Effector memory CD4-positive, alpha-beta T cell (primary cell): ENCODE measurements at regions not wholly inside any gene's neighbourhood (a gene's known extent, or its start where the extent isn't known, plus 50 kb on each side); places are given as distances from the start of the nearest gene placed in this dataset.

Experiments used
- DNase-seq, 3 donors: peaks; one replicate each; pipeline ENCODE4 v3.0.0-alpha.2; 2020
- H3K27ac ChIP-seq: 2 replicates; pipeline ENCODE4 v1.7.0; 2013; ENCODE audit warnings: mild to moderate bottlenecking, low read length, moderate library complexity; ENCODE audit not compliant: insufficient read depth, poor library complexity, severe bottlenecking
- H3K27me3 ChIP-seq: replicated peaks from 2 replicates; pipeline ENCODE4 v1.7.0; 2013; ENCODE audit warnings: mild to moderate bottlenecking, low read length; ENCODE audit not compliant: insufficient read depth, control insufficient read depth, poor library complexity, severe bottlenecking
- H3K36me3 ChIP-seq: 2 replicates; pipeline ENCODE4 v1.7.0; 2013; ENCODE audit warnings: mild to moderate bottlenecking, low read length, moderate library complexity; ENCODE audit not compliant: control insufficient read depth, insufficient read depth
- H3K4me1 ChIP-seq: 2 replicates; pipeline ENCODE4 v1.7.0; 2013; ENCODE audit warnings: low read length, mild to moderate bottlenecking; ENCODE audit not compliant: control insufficient read depth, insufficient read depth, poor library complexity, severe bottlenecking
- H3K4me3 ChIP-seq: 2 replicates; pipeline ENCODE4 v1.7.0; 2013; ENCODE audit warnings: low read length, low read depth, mild to moderate bottlenecking; ENCODE audit not compliant: insufficient read depth, poor library complexity, severe bottlenecking
- H3K9me3 ChIP-seq: 2 replicates; pipeline ENCODE4 v1.7.0; 2013; ENCODE audit warnings: mild to moderate bottlenecking, low read length, moderate library complexity; ENCODE audit not compliant: control insufficient read depth

DNA sequence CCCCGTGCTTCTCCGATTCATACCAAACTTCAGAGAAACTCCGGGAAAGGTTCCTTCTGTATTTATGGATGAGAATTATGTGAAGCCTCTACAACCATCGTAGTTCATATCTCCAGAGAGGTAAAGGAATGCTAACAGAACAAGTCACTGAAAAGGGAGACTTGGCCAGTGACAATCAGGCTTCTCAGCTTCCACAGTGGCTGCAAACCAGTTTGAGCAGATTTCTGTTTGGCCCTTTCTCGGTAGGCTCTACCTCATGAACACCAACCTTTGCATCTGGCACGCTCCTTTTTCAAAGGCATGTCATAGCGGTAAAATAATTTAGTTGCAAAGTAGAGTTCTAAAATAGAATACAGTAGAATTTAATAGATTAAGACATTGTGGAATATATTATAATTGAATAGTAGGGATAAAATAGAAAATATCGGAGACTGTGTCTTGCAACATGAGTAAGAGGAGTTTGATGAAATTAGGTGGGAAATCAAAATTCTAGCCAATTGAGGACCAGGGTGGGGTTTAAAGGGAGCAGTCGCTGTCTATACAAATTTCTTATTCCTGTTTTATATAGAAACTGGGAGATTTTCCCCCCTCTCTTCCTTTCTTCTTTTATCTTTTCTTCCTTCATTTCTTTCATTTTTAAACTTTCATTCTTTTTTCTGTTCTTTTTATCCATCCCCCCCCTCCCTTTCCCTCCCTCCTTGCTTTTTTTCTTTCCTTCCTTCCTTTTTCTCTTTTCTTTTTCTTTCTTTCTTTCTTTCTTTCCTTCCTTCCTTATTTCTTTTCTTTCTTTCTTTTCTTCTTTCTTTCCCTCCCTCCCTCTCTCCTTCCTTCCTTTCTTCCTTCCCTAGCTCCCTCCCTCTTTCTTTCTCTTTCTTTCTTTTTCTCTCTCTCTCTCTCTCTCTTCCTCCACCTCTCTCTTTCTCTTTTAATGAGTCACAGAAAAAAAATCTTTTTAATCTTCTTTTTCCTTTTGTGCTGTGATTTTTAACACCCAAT, 161.5 kb upstream of the KLF6 start:
- no peaks in the 10 kb centered on the region for H3K27me3 ChIP-seq
- H3K36me3 ChIP-seq: no peaks in the 10 kb centered on the region
- H3K4me1 ChIP-seq: peaks cover 44% of the 10 kb centered on the region
- H3K9me3 ChIP-seq: no peaks in the 10 kb centered on the region
- peak overlapping the region; percentile 1 for H3K4me3 ChIP-seq
- peak overlapping the region; percentile 72 for H3K27ac ChIP-seq
- DNase-seq: no peak

DNA sequence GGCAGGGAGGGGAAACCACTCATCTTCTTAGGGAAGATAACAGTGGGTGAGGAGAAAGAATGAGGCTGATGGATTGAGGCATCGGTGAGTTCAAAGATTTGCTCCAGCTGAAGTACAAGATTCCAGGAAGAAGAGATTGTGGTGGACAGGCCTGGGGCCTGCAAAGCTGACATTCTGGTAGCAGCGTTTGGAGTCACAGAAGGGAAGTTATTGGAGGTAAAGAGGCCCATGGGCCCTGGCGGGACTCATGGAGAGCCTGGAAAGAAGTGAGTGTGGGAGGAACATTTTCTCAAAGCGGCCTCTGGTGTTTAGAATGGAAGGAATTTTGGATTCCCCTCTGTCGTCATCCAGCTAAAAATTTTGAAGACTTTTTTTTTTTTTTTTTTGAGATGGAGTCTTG, 160.0 kb upstream of the KLF6 start:
- no peak overlapping the region for H3K4me3 ChIP-seq
- no peaks in the 10 kb centered on the region for H3K9me3 ChIP-seq
- DNase-seq: no peak
- peaks cover 39% of the 10 kb centered on the region for H3K4me1 ChIP-seq
- H3K27ac ChIP-seq: peak overlapping the region; percentile 15
- no peaks in the 10 kb centered on the region for H3K27me3 ChIP-seq
- H3K36me3 ChIP-seq: no peaks in the 10 kb centered on the region

DNA sequence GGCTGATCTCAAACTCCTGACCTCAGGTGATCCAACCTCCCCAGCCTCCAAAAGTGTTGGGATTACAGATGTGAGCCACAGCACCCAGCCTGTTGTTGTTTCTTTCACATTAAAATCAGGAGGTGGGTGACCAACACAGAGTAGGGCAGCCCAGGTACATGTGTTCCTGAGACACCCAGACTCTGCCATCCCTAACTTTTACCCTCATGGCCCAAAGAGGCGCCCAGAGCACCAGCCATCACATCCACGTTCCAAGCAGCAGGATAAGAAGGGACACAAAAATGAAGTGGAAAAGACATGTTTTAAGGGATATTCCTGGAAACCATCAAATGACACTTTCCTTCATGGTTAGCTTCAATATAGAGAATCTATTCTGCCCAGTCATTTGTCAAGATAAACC, 159.6 kb upstream of the KLF6 start:
- H3K4me3 ChIP-seq: no peak overlapping the region
- peaks cover 34% of the 10 kb centered on the region for H3K4me1 ChIP-seq
- H3K27ac ChIP-seq: peak overlapping the region; percentile 15
- no peaks in the 10 kb centered on the region for H3K36me3 ChIP-seq
- no peaks in the 10 kb centered on the region for H3K27me3 ChIP-seq
- H3K9me3 ChIP-seq: no peaks in the 10 kb centered on the region
- no peak for DNase-seq

DNA sequence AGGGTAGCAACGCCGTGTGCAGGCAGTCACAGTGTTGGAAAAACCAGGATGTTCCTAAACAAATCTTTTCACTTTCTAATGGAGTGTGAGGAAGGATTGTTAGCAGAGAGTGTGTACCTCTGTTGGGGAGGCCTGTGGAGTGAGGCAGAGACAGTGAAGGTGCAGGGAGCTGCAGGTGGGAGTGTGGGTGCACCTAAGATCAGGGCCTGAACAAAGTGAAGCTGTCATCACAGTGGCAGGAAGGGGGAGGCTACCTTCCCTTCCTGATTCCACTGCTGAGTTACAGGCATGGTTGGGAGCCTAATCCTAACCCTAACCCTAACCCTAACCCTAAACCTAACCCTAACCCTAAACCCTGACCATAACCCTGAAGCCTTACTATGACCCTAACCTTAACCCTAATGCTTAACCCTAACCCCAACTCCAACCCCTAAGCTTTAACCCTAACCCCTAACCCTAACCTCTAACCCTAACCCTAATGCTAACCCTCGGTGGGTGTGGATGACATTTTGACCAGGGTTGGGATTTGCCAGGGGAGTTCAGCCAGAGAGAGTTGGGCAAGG, 158.8 kb upstream of the KLF6 start:
- Histone ChIP-seq H3K9me3 (no peaks in the 10 kb centered on the region), H3K4me3 (no peak overlapping the region), H3K36me3 (no peaks in the 10 kb centered on the region), H3K4me1 (peaks cover 29% of the 10 kb centered on the region), H3K27me3 (no peaks in the 10 kb centered on the region), H3K27ac (peak overlapping the region; percentile 60)
- no peak for DNase-seq

DNA sequence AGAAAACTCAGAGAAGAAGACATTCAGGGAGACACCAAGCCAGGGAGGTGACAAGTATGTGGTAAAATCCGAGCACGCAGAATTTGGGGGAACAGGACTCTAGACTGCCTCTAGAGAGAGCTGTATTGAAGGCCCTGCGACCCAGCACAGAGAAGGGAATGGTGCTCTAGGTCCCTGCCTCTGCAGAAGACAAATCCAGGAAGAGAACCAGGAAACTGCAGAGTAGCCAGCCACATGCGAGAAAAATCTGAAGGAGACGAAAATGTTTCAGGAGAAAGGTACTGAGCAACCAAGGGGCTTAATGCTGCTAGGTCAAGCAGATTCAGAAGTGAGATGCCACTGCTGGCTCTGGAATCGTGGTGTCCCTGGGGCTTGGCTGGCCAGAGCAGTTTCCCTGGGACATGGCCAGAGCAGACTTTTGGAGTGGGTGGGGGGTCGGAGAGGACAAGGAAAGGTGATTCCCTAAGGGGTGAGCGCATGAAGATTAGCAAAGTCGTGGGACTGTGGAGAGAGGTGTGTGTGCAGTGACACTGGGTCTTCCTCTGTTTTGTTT, 158.0 kb upstream of the KLF6 start:
- Histone ChIP-seq H3K9me3 (no peaks in the 10 kb centered on the region), H3K36me3 (no peaks in the 10 kb centered on the region), H3K4me3 (no peak overlapping the region), H3K27ac (peak overlapping the region; percentile 60), H3K27me3 (no peaks in the 10 kb centered on the region), H3K4me1 (peaks cover 21% of the 10 kb centered on the region)
- no peak for DNase-seq

DNA sequence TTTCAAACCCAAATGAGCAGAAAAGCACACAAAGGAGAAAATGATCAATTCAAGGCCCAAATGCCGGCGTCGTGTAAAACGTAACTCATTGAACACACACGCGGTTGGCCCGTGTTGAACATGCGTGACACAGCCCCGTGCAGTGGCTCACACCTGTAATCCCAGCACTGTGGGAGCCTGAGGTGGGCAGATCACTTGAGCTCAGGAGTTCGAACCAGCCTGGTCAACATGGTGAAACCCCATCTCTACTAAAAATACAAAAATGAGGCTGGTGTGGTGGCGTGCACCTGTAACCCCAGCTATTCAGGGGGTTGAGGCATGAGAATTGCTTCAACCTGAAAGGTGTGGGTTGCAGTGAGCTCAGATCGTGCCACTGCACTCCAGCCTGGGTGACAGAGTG, 156.7 kb upstream of the KLF6 start:
- Histone ChIP-seq H3K36me3 (no peaks in the 10 kb centered on the region), H3K4me3 (no peak overlapping the region), H3K4me1 (peaks cover 14% of the 10 kb centered on the region), H3K27me3 (no peaks in the 10 kb centered on the region), H3K27ac (peak overlapping the region; percentile 60), H3K9me3 (no peaks in the 10 kb centered on the region)
- no peak for DNase-seq

DNA sequence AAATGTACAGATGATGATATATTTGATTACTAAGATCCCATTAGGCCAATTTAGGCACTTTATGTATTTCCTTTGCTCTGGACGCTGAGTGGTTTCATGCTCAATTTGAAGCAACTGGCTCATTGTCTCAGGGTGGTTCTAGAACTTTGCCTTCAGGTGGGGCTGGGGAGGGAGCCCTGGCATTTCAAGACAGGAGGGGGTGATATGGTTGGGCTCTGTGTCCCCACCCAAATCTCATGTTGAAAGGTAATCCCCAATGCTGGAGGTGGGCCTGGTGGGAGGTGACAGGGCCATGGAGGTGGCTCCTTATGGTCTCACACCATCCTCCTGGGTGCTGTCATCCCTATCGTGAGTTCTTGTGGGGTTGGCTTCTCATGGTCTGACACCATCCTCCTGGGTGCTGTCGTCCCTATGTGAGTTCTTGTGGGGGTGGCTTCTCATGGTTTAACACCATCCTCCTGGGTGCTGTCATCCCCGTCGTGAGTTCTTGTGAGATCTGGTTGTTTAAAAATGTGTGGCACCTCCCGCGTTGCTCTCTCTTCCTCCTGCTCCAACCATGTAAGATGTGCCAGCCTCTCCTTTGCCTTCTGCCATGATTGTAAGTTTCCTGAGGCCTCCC, 151.5 kb upstream of the KLF6 start:
- H3K27me3 ChIP-seq: no peaks in the 10 kb centered on the region
- H3K27ac ChIP-seq: no peak overlapping the region
- peaks cover 6% of the 10 kb centered on the region for H3K4me1 ChIP-seq
- H3K9me3 ChIP-seq: no peaks in the 10 kb centered on the region
- H3K36me3 ChIP-seq: no peaks in the 10 kb centered on the region
- no peak overlapping the region for H3K4me3 ChIP-seq
- DNase-seq: no peak

DNA sequence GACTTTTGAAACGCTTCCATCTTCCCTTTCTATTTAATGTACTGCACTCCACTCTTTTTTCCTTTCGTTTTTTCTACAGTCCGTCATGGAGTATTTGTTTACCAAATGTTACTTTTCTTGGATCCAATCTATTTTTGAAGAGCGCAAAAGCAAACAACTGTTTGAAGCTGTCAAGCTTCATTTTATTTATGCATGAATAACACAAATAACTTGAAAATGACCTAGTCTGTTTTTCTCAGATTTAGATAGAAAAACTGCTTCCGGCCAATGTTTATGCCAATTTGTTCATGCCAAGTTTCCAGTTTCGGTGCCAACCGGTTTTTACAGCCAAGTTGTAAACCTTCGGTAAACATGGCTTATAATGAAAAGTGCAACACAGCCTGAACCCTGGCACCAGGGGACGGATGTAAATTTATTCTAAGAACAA, 150.9 kb upstream of the KLF6 start:
- DNase-seq: no peak
- Histone ChIP-seq H3K27ac (no peak overlapping the region), H3K27me3 (no peaks in the 10 kb centered on the region), H3K9me3 (no peaks in the 10 kb centered on the region), H3K4me1 (peaks cover 6% of the 10 kb centered on the region), H3K36me3 (no peaks in the 10 kb centered on the region), H3K4me3 (peak overlapping the region; percentile 45)

DNA sequence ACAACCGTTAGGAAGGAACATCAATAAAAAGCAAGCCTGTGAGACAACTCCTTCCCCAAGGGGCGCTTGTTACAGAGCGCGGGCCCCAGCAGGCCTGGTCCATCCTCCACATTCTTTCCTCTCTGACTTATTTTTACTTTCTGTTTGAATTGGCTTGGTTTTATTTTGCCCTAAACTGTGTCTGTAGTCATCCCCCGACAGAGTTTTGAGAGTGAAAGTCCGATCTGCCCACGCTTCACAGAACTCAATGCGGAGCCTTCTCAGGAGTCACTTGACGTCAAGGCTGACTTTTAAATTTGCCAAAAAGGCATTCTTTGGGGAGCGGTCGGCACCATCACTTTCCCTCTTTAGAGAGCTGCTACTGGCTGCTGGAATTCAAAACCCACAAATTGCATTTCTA, 150.1 kb upstream of the KLF6 start:
- Histone ChIP-seq H3K36me3 (no peaks in the 10 kb centered on the region), H3K9me3 (no peaks in the 10 kb centered on the region), H3K4me1 (peaks cover 6% of the 10 kb centered on the region), H3K4me3 (peak overlapping the region; percentile 45), H3K27me3 (no peaks in the 10 kb centered on the region), H3K27ac (peak overlapping the region; percentile 68)
- DNase-seq: peak in 2 of 3 donors; percentile 9 to 32
